H4 (cell line): ENCODE measurements at regions not wholly inside any gene's neighbourhood (a gene's known extent, or its start where the extent isn't known, plus 50 kb on each side); places are given as distances from the start of the nearest gene placed in this dataset.
"Not testable (repeated sequence)": the region's sequence is repeated elsewhere in the genome, so short reads cannot be mapped to it uniquely, and the experiment has no call there.

Experiments used
- DNase-seq: peaks from one replicate; pipeline ENCODE4 v3.0.0-alpha.2; 2015; ENCODE audit warnings: low spot score

DNA sequence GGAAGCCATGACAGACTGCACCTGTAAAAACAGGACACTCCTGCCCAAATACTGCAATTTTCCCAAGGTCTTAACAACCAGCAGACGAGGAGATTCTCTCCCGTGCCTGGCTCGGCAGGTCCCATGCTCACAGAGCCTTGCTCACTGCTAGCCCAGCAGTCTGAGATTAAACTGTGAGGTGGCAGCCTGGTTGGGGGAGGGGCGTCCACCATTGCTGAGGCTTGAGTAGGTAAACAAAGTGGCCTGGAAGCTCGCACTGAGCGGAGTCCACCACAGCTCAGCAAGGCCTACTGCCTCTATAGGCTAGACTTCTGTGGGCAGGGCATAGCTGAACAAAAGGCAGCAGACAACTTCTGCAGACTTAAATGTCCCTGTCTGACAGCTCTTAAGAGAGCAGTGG is 80.3 kb downstream of the ANXA5 start:
- not testable (repeated sequence) for DNase-seq

DNA sequence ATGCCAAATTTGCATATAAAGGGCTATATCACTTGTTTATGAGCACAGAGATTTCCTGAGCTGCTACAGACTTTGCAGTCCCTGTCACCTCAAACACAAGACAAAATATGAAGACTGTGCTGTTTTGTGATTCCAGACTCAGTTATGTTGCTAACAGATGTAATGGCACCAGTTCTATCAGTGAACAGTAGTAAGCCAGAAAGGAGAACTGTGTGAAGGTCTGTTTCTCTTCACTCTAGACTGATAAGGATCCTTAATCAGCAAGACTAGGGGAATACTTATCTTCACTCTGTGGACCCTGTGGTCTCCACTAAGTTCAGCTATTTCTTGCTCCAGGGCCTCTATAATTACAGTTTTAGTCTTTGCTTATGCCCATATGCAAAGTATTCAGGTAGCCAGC is 82.7 kb downstream of the ANXA5 start:
- DNase-seq, result no peak

DNA sequence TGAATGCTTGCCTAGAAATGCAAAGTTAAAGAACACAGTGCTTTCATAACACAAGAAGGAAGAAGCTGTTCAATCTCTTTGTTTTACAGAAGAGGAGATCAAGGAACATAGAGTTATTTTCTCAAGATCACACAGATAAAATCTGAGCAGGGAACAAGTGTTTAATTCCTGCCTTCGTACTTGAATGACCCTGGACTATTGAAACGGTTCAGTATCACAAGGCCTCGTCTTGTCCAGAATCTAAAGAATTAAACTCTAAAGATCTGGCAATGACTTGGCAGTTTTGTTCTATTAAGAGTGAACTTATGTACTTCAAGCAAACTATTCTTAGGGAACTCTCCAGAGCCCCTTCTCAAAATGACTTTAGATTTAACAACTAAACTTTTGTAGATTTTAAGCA is 97.7 kb downstream of the ANXA5 start:
- no peak for DNase-seq

DNA sequence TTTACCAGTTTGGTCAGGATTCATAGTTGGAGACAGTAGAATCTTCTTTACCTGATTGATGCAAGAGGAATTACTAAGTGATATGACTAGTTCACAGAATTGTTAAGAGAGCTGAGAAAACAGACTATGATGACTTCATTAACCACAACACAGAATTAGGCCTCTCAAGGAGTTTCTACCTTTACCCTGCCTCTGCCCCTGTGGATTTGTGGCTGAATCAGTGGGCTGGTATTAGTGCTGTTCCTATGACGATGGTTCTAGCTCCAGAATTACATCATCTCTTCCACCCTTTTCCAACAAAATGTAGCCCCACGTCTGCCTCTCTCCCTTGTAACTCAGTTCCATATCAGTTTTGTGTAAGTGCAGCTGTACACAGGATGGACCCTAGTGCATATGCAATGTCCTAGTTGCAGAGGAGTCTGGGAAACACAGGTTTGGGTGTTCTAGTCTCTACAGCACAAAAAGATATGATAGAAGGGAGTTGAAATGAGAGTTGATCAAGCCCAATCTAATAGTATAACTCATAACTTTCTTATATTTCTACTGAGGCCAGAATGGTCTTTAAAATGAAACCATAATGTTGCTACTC is 99.3 kb downstream of the ANXA5 start:
- peak; percentile 21 for DNase-seq

DNA sequence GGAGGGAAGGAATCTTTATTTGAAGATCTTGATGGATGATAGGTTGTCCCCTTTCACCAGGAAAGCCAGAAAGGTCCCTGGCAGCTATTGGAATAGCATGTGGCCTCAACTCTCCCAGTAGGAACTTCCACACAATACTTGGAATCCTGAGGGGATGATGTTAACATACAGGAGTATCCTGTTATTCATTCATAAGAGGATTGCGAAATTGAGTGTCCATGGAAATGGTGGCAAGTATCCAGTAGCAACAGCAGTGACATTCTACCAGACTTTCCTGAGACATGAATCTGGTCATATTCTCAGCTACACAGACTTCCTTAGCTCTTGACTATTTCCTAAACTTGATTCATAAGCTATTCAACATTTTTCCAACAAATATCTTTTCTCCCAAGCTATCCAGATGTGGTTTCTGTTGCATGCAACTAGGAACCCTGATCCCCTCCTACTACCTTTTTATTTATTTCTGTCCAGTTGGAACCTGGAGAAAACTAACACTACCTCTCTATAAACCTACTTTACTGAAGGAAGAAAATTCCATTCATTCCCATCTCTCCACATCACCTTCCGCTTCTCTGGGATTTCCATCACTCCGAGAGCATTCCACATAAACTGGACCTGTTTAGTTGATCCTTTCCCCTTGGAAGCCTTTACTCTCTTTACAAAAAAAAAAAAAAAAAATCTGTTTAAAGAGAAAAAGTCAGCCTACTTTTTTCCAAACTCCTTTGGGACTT is 101.8 kb downstream of the ANXA5 start:
- DNase-seq, result peak; percentile 37

DNA sequence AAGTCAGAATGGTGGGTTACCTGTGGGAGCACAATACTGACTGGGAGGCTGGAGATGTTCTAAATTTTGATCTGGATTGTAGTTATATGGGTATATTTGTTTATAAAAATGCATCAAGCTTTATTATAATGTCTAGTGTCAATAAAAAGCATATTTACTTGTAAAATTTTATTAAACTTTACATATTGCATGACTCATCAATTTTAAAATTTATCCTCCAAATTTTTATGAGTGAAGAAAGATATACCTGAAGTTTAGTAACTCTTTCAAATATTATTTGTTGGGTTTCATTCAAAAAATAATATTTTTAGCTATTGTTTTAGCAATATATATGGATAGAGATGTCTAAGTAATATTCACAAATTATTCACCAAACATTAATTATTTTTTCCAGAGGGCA is 103.0 kb downstream of the ANXA5 start:
- no peak for DNase-seq

DNA sequence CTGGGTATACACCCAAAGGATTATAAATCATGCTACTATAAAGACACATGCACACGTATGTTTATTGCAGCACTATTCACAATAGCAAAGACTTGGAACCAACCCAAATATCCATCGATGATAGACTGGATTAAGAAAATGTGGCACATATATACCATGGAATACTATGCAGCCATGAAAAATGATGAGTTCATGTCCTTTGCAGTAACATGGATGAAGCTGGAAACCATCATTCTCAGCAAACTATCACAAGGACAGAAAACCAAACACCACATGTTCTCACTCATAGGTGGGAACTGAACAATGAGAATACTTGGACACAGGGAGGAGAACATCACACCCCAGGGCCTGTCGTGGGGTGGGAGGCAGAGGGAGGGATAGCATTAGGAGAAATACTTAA is 104.5 kb downstream of the ANXA5 start:
- not testable (repeated sequence) for DNase-seq

DNA sequence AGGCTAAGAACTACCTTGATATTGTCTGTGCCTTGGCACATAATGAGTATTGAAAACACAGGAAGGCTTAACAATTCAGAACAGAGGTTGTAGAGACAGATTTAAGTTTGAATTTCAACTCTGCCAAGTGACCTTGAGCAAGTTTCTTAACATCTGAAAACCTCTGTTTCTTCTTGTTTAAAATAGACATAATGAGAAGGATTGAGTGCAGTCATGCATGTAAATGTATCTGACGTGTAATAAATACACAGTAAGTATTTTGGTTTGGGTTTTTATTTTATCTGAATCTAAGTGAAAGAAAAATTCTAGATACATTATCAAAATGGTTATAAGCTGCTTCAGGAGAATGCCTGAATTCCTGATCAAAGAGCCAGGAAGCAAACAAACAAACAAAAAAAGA is 111.9 kb downstream of the ANXA5 start:
- no peak for DNase-seq

DNA sequence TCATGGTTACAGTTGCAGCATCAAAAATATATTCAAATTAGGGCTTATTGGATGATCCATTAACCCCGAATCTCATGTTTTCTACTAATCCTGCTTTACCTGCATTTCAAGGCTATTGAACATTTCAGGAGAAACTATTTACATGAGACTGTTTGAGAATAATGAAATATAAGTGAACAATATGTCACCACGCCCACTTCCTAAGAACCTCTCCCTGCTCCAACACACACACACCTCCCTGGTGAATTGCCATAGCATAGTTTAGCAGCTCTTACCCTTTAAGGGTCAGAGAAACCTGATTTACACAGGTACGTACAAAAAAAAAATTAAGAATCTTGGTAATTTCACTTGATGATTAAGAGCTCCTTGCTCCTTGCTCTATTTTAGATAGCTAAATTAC is 113.4 kb downstream of the ANXA5 start:
- no peak for DNase-seq

DNA sequence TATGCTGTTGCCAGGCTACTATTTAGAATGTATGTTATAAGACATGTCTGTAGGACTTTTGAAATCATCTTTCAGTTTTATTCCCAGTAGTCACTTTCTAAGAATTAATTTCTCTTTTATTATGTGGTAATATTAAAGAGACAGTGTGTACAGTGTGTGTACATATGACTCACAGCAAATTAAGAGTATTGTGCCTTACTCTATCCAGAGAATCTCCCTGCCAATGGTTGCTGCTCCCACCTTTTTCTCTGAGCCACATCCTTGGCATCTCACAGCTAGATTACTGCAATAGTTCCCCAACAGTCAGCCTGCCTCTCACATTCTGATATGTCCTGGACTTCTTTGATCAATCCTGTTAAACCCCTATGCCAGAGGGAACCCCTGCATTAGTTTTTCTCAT is 114.5 kb downstream of the ANXA5 start:
- no peak for DNase-seq

DNA sequence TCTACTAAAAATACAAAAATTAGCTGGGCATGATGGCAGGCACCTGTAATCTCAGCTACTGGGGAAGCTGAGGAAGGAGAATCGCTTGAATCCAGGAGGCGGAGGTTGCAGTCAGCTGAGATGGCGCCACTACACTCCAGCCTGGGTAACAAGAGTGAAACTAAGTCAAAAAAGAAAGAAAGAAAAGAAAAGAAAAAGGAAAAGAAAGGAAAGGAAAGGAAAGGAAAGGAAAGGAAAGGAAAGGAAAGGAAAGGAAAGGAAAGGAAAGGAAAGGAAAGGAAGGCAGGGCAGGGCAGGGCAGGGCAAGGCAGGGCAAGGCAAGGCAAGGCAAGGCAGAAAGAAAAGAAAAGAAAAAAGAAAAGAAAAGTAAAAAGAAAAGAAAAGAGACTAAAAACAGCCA is 121.4 kb downstream of the ANXA5 start:
- DNase-seq, result not testable (repeated sequence)

DNA sequence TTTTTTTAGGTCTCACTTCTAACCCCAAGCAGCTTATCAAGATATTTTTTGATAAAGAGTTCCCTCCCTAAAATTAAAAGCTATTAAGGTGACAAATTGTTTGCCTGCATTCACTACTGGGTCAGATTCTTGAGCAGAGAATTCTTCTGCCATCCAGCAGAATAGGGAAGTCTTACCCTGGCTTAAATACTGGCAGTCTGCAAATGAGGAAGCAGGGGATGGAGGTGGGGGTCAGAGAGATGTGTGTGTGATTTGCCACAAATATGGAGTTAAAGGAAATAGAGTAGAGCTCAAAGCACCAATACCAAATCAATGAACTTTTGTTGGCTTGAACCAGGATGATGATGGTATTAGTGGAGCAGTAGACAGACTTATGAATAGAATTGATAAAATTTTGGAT is 122.2 kb downstream of the ANXA5 start:
- DNase-seq, result no peak

DNA sequence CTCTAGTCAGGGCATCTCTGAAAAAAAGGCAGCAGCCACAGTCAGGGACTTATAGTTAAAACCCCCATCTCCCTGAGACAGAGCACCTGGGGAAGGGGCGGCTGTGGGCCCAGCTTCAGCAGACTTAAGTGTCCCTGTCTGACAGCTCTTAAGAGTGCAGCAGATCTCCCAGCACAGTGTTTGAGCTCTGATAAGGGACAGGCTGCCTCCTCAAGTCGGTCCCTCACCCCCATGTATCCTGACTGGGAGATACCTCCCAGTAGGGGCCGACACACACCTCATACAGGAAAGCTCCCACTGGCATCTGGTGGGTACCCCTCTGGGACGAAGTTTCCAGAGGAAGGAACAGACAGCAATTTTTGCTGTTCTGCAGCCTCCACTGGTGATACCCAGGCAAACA is 129.0 kb downstream of the ANXA5 start:
- DNase-seq, result no peak

DNA sequence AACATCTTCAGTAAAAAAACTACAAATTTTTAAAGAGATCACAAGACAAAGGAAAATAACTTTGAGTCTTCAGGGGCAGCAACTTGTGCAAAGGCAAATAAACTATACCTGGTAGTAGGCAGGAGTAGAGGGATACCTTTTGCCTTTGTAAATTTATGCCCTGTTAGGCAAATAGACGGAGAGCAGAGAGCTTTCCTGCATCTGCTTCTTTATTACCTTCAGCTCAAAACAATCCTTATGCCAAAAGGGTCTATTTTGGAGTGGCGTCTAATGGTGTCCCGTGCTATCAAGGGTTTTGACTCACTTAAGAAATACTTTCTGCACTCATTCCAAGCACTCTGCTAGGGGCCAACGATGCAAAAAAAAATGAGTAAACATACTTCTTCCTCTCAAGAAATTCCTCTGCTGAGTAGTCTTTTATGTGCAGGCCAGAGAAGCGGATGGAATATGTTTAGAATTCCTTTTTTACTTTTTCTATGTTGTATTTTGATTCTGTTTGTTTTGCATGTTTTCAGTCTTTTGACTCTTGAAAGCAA is 131.9 kb downstream of the ANXA5 start:
- no peak for DNase-seq

DNA sequence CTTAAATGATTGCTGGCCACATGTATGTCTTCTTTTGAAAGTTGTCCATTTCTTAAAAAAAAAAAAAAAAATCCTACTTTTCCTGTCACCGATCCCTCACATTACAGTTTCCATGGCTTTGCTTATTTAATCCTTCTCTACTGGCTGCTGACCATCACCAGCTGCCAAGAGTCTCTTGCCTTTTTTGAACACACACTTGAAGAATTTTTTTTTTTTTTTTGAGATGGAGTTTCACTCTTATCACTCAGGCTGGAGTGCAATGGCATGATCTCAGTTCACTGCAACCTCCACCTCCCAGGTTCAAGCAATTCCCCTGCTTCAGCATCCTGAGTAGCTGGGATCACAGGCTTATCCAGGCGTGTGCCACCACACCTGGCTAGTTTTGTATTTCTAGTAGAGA is 134.0 kb downstream of the ANXA5 start:
- DNase-seq, result no peak

DNA sequence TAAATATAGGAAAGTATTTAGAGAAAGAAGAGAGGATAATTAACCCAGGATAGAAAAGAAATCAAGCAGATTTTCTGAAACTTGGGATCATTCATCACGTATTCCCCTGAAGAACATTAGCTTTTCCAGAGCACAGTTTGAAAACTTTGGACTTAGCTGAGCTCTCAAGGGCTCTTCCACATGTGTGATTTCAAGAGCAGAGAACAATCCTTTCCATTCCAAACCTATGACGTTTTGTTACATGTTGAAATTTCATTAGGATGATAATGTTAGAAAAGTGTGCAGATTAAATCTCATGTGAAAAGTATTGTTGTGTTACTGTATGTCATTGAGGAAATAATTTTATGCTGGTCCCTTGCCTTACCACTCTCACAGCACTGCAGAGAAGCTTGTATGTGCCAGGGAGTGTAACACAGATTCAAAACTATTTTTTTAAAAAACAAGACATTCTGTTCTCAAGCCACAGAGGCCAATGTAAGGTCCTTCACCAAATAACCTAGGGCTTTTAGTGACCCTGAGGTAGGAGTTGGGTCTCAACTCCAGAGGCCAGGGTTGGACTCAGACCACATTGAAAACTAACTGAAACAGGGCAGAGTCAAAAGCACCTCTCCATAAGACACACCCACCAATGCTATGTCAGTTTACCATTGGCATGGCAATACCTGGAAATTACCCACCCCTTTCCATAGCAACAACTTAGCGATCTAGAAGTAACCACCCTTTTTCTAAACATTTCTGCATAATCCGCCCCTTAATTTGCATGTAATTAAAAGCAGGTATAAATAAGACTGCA is 141.3 kb downstream of the ANXA5 start:
- DNase-seq, result no peak

DNA sequence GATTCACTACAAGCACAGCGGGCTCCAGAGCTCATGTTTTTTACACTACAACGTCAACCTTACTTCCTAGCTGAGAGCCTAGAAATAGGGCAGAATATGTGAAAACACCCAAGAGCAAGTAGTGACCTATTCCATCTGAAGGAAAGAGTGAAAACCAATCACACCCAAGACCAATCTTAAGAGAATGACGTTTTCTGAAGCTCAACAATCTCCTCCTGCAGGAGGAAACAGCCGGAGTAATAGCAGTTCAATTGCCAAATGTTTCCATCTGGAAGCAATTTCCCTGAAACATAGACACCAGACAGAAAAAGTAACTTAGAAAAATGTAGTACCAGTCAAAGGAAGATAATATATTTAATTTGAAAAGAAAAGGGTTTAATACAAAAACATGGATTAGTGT is 142.4 kb downstream of the ANXA5 start:
- no peak for DNase-seq

DNA sequence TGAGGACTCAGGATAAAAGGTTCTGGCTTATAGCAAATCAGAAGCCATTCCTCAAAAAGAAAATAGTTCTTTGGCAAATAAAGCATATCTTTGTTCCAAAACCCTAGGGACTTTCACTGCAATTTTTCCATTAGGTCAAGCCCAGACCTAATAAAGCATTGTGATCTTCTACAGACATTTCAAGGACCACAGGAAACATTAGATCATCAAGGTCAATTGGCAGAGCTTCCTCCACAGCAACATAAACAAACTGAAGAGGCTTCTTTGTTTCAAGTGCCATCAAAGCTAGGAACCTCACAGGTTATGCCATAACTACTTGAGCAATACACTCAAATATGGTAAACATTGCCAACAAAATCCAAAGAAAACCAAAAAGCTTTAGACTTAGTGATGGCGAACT is 144.9 kb downstream of the ANXA5 start:
- DNase-seq, result no peak

DNA sequence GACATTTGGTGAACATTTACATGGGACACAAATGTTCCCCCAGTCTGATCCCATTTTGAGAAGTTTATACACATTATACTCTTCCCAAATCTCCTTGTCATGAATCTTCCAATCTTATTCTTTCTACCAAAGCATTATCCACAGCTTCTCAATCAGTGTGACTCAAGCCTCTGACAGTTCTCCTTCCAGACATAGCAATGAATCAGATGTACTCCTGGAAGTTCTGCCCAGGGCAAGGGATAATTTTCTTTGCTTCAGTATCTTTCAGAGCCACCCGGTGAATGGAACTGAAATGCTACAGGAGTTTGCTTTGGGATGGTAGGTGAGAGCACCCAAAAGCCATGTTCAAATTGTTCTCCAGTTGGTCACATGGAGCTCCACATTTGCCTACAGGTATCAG is 145.5 kb downstream of the ANXA5 start:
- DNase-seq, result no peak

DNA sequence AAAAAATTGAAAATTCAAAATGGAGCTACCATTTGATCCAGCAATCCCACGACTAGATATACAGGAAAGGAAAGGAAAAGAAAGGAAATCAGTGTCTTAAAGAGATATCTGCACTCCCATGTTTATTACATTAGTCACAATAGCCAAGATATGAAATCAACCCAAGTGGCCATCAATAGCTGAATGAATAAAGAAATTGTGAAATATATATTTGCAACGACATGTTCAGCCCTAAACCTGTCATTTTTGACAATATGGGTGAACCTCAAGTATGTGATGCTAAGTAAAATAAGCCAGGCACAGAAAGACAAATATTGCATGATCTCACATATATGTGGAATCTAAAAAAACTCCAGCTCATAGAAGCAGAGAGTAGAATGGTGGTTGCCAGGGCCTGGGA is 155.1 kb downstream of the ANXA5 start:
- no peak for DNase-seq

DNA sequence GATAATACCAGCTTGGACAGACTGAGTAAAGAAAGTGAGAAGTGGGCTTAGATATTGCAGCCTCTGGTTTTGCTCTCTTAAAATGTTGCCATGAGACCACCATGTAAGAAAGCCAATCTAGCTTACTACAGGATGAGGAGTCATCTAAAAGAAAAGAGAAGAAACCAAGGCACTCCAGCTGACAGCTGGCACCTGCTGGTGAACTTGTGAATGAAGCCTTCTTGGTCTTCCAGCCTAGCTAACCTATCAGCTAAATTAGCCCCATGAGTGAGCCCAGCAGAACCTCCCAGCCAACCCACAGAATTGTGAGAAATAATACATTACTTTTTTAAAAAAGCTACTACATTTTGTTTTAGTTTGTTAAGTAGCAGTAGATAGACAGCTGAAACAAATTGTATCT is 154.5 kb upstream of the QRFPR start:
- no peak for DNase-seq

DNA sequence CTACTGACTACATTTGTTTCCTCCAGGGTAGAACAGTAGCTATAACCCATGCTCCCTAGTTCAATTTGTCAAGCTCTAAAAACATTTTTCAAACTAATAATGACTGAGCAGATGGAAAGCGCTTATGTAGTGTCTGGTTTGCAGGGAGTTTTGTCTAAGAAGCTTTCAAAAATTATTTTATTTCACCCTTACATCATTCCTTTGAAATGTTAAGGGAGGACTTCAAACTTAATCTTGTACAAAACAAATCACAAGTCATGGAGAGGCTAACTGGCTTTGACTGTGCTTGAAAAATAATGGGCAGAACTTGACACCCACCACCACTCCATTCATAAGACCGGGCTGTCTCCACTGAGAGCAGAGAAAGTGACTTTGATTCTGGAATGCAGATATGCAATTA is 153.4 kb upstream of the QRFPR start:
- DNase-seq, result no peak

DNA sequence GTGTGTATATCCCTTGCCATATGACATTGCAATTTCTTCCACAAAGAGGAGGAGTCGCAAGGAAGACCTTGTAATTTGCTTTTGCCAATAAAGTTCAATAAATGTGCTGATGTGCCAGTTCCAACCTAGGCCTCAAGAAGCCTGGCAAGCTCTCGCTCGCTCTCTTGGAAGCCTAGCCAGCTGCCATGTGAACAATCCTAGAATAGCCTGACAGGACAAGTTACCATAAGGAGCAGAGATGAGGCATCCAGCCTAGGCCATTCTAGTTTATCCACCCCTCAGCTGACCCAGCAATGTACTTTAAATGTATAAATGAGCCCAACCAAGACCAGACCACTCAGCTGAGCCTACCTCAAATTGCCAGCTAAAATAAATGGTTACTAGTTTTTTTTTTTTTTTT is 145.7 kb upstream of the QRFPR start:
- no peak for DNase-seq
